Stimulated activated CD4-positive, alpha-beta T cell treated with anti-CD3 and anti-CD28 coated beads, Interleukin-4, amount 100 ng/mL, for 48 hours (primary cell): ENCODE measurements at regions not wholly inside any gene's neighbourhood (a gene's known extent, or its start where the extent isn't known, plus 50 kb on each side); places are given as distances from the start of the nearest gene placed in this dataset.
"Not testable (repeated sequence)": the region's sequence is repeated elsewhere in the genome, so short reads cannot be mapped to it uniquely, and the experiment has no call there.

ENCODE experiments used
- DNase-seq, 2 donors: peaks; one replicate each; pipeline ENCODE4 v3.0.0-alpha.2; 2020; ENCODE audit warnings: low read depth in 2 of 2

DNA sequence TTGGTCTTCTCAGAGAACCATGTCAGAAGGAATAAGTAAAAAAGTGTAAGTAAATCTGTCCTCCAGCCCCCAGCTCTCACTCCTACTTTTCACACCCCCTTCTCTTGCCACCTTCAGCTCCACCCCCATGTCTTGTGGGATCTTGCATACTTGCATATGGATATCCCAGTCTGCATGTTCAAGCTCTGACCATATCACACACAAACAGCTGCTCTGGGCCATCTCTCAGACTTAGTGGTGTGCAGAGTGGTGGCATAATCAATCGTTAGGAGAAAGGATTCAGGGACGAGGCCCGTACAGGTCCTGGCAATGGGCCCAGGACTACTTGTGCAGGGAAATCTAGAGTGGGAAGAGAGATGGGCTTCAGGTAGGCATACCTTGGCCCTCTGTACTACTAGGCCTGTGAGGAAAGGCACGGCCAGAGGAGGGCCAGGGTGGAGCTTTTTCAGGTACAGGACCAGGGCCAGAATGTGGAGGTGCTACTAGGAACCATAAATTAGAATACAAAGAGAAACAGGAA lies 112.0 kb upstream of the SGK1 start:
- DNase-seq = no peak

DNA sequence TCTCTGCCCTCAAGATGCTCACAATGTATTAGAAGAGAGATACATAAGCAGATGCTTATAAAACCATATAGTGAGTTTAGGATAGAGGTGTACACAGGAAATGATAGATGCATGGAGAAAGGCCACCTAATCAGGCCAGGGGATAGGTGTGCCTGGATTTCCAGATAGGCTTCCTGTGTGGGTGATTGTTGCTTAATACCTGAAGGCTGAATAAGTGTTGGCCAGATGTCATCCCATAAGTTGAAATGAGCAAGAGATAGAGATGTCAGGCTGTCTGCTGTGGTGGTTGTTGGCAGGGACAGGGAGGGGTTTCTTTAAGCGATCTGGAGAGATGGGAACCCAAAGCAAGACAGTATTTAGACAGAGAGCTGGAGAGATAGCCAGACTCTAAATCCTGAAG lies 109.8 kb upstream of the SGK1 start:
- no peak for DNase-seq

GRCh38 chr6:134426623-134427022 lies 108.7 kb upstream of the SGK1 start:
- no peak for DNase-seq

- DNase-seq = not testable (repeated sequence)
Measured at GRCh38 chr6:134425917-134426316, 108.0 kb upstream of the SGK1 start.

- DNase-seq = no peak
Measured at GRCh38 chr6:134425513-134425912, 107.6 kb upstream of the SGK1 start.

GRCh38 chr6:134424798-134425170 lies 106.9 kb upstream of the SGK1 start:
- no peak for DNase-seq

DNA sequence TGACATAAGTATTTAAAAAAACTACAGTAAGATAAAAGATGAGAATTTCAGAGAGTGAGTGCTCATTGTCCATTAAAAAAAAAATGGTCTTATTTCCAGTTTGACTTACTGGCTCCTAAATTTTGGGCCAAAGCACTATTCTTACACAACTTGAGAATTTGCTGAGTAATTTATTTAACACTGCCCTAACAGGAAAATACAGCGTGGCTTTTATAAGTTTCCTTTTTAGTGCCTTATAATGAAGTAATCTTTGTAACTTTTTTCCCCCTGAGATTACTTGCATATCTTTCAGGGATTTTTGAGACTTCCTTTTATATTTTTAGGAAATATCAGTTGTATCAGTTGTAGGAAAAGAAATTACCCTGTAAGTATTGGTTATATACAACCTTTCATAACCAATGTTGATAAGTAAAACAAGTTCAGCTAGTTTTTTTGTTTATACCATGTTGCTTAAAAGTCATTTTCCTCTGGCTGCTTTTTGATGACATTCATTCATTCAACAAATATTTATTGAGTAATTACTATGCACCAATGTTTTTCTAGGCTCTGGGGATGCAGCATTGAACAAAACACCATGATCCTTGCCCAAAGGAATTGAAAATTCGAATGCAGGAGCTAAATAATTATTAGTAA lies 106.4 kb upstream of the SGK1 start:
- no peak for DNase-seq

DNA sequence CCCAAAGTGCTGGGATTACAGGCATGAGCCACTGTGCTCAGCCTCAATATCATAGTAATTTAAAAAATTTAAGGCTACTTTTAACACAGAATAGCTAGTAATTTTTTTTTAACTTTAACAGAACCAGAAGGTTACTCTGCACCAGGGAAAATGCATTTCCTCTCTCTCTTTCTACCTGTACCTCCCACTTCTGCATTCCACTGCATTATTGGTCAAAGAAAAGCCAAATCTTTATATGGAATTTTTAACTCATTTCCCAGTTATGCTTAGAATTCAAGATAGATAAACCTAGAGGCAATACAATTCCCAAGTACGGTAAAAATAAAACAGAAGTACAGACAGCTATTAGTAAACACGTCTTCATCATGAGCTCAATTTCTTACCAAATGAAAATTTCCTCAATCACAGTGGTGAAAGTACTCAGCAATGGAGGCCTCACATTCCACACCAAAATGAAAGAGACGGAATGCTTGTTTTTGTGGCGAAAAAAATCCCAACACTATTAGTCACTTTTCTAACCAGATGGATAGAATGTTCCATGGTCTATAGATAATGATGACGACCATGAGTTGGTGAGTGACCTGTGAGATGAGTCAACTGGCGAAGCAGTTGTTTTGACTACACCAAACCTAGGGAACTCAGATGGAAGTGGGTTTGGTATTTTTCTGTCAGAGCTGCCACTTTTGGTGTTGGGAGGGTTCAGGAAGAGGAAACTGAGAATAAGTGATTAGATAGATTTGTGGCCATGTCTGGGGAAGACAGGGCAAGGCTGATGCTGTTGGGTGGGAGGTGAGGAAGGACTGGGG lies 104.7 kb upstream of the SGK1 start:
- no peak for DNase-seq

- no peak for DNase-seq
Measured at GRCh38 chr6:134421501-134421900, 103.6 kb upstream of the SGK1 start.

GRCh38 chr6:134420614-134421181 lies 102.8 kb upstream of the SGK1 start:
- DNase-seq = no peak

GRCh38 chr6:134419716-134420115 lies 101.8 kb upstream of the SGK1 start:
- no peak for DNase-seq

- no peak for DNase-seq
Measured at GRCh38 chr6:134416418-134417154, 98.7 kb upstream of the SGK1 start.

DNA sequence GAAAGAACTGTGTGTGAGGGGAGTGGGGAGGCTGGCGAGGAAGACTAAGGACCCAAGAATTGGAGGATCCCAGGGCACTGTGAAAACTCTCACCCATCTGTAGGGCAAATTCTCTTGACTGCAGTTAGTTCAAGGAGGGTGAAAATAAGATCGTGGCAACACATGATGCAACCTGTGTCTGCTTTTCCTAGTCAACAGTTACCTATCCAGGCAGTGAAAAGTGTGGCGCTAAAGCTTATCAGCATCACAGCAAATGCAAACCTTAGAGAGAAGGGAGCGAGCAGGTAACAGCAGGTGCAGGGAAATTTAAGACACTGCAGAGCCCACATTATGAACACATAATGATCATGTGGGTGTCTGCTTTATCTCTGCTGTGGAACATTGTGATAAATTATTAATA lies 97.7 kb upstream of the SGK1 start:
- no peak for DNase-seq

GRCh38 chr6:134415194-134415593 lies 97.3 kb upstream of the SGK1 start:
- DNase-seq = no peak

DNA sequence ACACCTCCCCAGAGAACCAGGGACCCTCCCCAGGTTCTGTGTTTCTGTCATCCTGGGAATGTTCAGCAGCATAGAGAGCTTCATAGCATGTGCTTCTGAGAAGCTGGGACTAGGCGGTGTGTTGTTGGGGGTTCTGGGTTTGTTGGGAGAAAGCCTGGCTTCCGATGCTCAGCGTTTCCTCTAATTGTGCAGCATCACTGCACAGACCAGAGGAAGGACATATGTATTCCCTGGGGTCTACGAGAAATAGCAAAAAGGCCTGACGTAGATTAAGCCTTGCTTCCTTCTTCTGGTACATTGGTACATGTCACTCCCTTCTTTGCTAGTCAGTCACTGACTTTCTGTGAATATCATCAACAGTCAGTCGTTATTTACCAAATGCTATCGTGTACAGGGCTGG lies 96.9 kb upstream of the SGK1 start:
- no peak for DNase-seq

DNA sequence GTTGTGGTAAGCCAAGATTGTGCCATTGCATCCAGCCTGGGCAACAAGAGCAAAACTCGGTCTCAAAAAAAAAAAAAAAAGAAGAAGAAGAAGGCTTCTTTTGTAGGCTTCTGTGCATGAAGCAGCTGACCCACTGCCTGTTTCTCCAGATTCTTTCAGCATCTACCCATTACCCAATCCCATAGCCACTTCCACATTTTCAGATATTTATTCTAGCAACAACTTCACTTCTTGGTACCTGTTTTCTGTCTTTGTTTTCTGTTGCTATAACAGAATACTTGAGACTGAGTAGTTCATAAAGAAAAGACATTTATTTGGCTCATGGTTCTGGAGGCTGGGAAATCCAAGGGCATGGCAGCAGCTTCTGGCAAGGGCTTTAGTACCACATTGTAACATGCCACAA lies 95.3 kb upstream of the SGK1 start:
- no peak for DNase-seq

GRCh38 chr6:134410541-134410940 lies 92.6 kb upstream of the SGK1 start:
- DNase-seq = no peak

GRCh38 chr6:134407791-134408190 lies 89.9 kb upstream of the SGK1 start:
- DNase-seq = no peak

DNA sequence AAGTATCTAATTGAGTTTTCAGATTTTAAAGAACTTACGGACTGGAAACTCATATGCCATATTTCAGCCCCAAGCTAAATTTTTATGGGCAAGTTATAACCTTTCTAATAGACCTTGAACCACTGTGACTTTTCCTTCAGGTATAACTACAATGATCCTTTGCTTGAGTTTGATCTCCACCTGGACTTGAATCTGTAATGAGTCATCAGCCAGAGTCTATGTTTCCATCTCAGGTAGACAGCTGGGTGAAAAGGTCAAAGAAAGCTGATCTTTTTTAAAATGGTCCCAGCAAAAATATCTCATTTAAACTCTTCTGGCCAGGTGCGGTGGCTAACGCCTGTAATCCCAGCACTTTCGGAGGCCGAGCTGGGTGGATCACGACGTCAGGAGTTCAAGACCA lies 88.4 kb upstream of the SGK1 start:
- DNase-seq = no peak

DNA sequence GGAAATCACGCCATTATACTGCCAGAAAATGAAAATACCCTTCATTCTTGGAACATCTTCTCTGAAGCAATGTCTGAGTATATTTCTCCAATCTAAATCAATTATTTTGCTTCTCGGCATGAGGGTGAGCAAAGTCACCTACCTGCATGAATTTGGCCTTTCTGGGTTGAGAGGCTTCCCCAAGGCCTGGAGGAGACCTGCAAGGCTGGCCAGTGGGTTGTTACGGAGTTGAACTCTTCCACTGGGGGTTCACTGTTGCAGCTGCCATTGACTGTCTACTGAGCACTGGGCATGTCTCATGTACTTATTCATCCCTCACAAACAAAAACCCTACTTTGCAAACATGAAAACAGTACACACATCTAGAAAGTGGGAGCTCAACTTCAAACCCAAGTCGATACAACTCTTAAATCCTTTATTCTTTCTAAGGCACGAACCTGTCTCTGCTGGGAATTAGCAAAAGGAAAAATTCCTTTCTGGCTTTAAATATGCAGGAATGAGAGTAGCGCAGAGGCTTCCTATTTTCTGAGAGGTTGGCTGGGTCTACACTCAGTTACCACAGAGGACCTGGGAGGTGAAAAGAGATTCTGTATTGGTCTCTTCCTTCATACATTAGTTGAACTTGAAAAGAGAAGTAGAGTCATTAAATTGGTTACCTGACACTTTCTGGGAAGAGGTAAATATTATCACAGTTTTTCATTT lies 87.6 kb upstream of the SGK1 start:
- DNase-seq = no peak

- DNase-seq = not testable (repeated sequence)
Measured at GRCh38 chr6:134403312-134403711, 85.4 kb upstream of the SGK1 start.
